ENCODE measurements at regions not wholly inside any gene's neighbourhood (a gene's known extent, or its start where the extent isn't known, plus 50 kb on each side); places are given as distances from the start of the nearest gene placed in this dataset.

GRCh38 chr22:48546653-48547424 is 1280.8 kb downstream of the BRD1 start:
- no peak for DNase-seq

GRCh38 chr22:48545987-48546386 is 1281.7 kb downstream of the BRD1 start:
- no peak for DNase-seq

- DNase-seq: no peak
Observed at GRCh38 chr22:48541401-48542098, 1286.1 kb downstream of the BRD1 start.

- DNase-seq: no peak
Observed at GRCh38 chr22:48539261-48539660, 1288.4 kb downstream of the BRD1 start.

GRCh38 chr22:48538291-48538820 is 1289.3 kb downstream of the BRD1 start:
- DNase-seq: no peak

GRCh38 chr22:48537343-48537680 is 1290.4 kb downstream of the BRD1 start:
- no peak for DNase-seq

DNA sequence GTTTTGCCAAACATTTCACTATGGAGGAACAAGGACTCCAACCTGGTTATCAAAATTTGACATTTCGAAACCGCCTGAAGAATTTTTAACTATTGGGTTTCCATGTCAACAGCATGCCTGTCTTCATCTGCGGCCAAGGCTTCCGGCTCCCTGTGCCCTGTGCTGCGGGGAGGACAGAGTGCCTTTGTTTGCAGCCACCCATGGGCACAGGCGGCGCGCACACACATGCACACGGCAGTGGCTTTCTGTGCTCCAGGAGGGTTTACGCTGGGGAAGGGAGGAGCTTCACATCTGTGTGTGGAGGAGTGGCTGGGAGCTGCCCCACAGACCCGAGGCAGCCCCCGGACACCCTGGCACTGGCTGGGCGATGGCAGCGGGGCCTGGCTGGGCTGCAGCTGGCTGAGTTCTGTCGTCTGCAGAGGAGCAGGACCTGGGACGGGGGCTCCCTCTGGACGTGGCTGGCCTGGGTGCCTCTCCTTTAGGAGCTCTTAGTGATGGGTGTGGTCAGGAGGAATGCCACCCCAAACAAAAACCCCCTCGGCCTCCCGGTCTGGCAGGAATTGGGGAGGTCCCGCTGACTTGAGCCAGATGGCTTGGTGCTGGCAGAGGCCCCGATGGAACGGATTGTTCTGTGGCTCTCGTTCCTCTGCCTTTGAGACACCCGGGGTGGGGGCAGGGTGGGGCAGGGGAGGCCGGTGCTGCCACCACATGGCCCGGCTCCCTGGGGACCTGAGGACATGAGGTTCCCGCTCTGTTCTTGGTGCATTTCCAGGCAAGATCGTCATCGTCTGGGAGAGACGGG is 1290.9 kb downstream of the BRD1 start:
- DNase-seq: no peak

DNA sequence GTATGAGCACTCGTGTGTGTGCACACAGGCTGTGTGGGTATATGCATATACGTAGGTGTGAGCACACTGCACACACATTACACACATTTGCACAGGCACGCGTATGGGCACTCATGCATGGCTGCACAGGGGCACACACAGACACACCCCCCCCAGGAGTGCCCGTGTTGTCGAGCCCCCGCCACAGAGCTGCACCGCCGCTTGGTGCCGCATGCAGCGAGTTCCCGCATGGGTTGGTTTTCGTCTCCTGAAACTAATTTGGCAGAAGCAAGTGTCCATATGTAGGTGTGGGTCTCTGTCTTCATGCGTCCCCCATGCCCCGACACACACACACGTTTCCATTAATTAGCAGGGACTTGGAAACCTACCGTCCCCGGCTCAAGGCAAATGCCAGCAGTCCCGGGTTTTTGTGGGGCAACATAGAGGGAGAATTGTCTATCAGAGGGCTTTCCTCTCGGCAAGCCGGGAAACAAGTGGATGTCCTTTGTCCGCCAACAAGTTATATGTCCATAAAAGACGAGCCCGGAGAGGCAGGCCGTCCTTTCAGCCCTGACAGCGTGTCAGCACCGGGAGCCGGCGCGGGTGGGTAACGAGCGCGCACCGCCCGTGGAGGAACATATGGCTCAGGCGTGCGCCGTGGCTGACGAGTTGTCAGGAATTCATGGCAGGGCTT is 1291.7 kb downstream of the BRD1 start:
- no peak for DNase-seq

DNA sequence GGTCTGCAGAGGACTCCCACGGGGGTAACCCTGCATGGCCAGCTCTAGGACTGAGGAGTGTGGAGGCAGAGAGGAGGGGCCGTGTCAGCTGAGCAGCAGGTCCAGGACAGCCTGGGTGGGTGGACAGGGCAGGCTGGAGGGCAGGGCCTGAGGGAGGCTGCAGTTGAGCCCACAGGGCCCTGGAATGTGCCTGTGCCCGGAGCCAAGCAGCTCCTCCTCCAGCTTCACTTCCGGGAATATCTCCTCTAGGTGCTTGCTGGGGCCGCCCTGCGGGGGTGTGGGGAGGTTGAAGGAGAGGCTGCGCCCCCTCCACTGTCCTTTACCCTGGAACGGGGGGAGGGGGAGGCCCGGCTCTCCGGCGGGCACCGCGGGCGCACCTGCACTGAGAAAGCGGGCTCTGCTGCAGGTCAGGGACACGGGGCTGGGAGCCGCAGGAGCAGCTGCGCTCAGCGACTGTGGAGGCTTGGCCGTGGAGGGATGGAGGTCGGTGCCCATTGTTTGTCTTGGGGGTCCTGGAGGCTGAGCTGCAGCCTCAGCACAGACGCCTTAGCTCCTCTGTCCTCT is 1293.2 kb downstream of the BRD1 start:
- DNase-seq: no peak

GRCh38 chr22:48532986-48533385 is 1294.7 kb downstream of the BRD1 start:
- no peak for DNase-seq

- DNase-seq: no peak
Observed at GRCh38 chr22:48531761-48532435, 1295.8 kb downstream of the BRD1 start.

DNA sequence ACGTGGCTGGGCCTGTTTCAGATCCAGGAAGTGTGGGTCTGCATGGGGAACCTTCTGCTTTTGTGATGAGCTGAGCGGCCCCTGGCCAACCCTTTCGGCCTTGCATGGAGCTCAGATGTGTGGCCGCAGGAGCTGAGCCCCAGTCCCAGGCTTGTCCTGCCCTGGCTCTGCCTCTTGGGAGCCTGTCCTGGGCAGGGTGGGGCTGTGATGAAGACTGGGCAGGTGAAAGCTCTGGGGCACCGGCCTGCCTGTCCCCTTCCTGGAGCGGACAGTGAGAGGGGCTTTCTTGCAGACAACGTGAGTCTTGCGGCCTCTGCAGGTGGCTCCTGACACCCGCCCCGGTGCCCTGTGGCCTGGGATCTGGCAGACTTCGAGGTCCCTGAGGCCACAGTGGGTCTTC is 1296.6 kb downstream of the BRD1 start:
- no peak for DNase-seq

DNA sequence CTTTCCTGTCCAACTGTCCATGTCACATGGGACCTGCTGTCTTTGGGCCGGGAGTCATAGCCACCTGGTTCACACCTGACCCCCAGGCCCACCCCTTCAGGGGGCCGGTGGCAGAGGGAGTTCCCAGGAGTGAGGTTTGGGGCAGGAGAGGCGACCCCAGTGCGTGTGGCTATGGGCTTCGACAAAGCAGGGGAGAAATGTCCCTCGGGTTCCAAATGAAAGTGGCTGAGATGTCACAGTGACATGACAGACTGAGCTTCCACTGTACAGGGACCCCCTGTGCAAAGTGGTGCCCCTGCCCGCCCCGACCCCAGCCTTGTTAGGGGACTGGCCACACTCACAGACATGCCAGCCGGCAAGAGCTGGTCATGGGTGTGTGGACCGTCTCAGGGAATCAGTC is 1297.0 kb downstream of the BRD1 start:
- DNase-seq: no peak

DNA sequence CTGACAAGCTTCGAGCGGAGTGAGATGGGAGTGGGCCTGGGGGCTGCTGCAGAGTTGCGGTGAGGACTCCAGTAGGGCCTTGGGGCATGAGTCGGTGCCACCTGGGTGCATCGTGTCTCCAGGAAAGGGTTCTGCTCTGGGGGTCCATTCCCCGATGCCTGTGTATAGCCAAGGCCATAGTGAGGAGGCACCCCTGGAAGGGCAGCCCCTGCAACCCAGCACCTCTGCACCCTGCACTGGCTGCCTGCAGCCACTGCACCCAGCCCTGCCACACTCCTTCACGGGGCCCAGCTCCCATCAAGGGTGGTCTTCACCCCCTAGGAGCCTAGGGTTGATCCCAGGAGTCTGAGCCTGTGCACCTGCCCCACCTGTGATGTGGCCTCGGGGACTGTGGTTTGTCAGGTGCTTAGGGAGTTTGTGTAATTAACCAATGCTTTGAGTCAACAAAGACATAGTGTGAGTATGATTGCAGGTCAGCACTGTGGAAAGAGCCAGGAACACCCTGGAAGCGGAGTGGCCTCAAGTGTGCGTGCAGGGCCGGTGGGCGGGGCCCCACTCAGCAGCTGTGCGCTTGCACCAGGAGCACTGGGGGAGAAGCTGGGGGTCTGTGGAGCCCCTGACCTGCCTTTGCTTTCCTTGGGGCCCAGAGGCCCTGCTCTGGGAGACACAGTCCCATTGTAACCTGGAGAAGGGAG is 1299.3 kb downstream of the BRD1 start:
- DNase-seq: peak; percentile 70

DNA sequence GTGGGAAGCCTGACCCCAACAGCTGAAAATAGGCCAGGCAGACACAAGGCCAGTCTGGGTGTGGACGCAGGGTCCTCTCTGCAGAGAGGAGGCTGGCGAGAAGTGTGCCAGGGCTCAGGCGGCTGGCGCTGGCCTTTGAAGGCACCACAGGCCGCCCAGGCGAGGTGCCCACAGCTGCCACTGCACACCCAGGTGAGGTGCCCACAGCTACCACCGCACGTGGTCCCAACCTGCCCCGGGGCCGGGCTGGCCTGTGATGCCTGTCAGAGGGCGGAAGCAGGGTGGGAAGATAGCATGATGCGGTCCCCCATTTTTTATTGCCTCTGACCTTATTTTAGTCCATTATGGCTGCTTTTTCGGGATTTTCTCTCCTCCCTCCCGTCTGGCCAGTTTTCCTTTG is 1303.9 kb downstream of the BRD1 start:
- DNase-seq: no peak

- no peak for DNase-seq
Observed at GRCh38 chr22:48523091-48523490, 1304.6 kb downstream of the BRD1 start.

GRCh38 chr22:48522271-48522670 is 1305.4 kb downstream of the BRD1 start:
- no peak for DNase-seq

- DNase-seq: no peak
Observed at GRCh38 chr22:48520884-48521588, 1306.6 kb downstream of the BRD1 start.

DNA sequence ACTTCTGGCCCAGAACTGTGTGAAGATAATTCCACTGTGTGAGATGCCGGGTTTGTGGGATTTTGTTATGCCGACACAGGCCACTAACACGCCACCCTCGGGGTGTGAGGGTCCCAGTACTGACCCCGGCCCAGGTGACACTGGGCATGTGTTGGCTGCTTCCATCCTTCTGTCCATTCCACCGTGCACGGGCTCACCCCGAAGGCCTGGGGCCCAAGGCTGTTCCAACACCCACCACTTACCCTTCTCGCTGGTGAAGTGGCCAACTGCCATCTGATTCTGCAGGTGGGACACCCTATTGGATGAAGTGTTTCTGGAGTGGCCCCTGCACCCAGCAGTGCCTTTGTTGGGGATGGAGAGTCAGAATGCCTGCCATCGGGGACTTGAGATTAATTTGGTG is 1307.5 kb downstream of the BRD1 start:
- DNase-seq: no peak
